GM12892 (cell line): ENCODE measurements at regions not wholly inside any gene's neighbourhood (a gene's known extent, or its start where the extent isn't known, plus 50 kb on each side); places are given as distances from the start of the nearest gene placed in this dataset.
"Not testable (repeated sequence)": the region's sequence is repeated elsewhere in the genome, so short reads cannot be mapped to it uniquely, and the experiment has no call there.

Source experiments
- DNase-seq: peaks from one replicate; pipeline ENCODE4 v3.0.0; 2011; ENCODE audit not compliant: insufficient read length
- FAIRE-seq: peaks from 2 replicates; lab custom pipeline; 2011; peaks lifted over from hg19 to GRCh38; lab: Jason Lieb, UNC
- POLR2A ChIP-seq: IDR thresholded peaks from 2 replicates; pipeline ENCODE4 v1.6.1; 2011; ENCODE audit warnings: low read depth, low read length, control low read depth
- POLR2AphosphoS5 ChIP-seq: IDR thresholded peaks from 2 replicates; pipeline ENCODE4 v1.6.1; 2011; ENCODE audit warnings: low read depth, low read length, control low read depth
- TAF1 ChIP-seq: IDR thresholded peaks from 2 replicates; pipeline ENCODE4 v1.6.1; 2011; ENCODE audit warnings: low read depth, mild to moderate bottlenecking, control low read depth, low read length, borderline replicate concordance

DNA sequence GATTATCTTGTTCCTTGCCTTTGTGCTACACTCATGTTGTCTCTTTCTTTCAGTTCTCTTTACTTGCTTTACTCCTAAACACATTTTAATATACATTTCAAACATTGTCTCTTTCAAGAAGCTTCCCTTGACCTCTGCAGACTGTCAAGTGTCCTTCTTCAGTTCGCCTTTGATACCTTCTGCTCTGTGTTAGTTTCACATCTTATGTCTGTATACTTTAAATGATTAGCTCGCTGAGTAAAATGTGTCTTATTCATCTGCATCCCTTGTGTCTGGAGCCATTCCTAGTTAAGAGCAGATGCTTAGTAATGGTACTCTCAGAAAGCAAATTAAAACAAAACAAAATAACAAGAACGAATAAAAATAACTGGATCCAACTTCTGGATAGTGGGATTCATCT lies 303.3 kb downstream of the S1PR1 start:
- TF ChIP-seq POLR2AphosphoS5 (no peak), POLR2A (no peak), TAF1 (no peak)
- DNase-seq (no peak), FAIRE-seq (no peak)

DNA sequence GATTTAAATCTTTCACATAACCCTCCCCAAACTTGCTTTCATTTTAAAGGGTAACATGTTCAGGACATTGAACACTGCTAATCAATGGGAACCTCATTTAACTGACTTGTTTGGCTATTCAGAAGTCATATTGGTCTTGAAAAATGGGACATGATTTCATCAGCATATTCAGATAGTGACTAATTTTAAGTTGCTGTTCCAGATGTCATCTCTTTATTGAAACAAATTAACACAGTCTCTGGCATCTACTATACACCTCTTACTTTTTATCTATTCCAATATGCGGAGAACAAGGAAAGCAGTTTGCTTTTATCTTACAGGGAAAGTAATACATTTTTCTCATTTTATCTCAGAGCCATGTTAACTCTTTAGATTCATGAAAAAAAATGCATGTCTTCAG lies 310.1 kb downstream of the S1PR1 start:
- DNase-seq (no peak), FAIRE-seq (no peak)
- TF ChIP-seq TAF1 = no peak
- TF ChIP-seq POLR2A = no peak
- TF ChIP-seq POLR2AphosphoS5 = no peak

- DNase-seq = no peak
- FAIRE-seq = no peak
- TF ChIP-seq POLR2A (no peak), TAF1 (no peak), POLR2AphosphoS5 (no peak)
These were observed 310.5 kb downstream of the S1PR1 start for GRCh38 chr1:101547357-101547756.

DNA sequence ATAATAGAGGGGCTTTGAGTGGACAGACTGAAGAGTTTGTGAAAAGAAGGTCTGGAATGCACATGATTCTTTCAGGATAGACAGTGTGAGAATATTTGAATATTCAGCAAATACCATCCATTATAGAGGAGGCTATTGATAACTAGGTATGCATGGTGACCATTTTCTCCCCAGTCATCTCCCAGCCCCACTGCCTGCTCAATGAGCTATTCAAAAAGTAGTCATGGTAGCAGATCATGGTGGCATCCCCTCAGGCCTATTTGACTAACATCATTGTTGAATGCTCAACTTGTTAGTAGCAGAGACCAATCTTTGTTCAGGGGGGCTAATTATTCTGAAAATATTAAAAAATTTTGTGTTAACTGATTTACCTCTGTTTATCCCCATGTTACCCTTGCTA lies 311.6 kb downstream of the S1PR1 start:
- TF ChIP-seq POLR2AphosphoS5 = no peak
- DNase-seq (no peak), FAIRE-seq (no peak)

GRCh38 chr1:101550581-101550980 lies 313.8 kb downstream of the S1PR1 start:
- TF ChIP-seq TAF1 = no peak
- TF ChIP-seq POLR2A = no peak
- no peak for TF ChIP-seq POLR2AphosphoS5
- no peak for FAIRE-seq
- DNase-seq = no peak

GRCh38 chr1:101566883-101567538 lies 330.2 kb downstream of the S1PR1 start:
- DNase-seq (no peak), FAIRE-seq (peak; percentile 46)
- TF ChIP-seq POLR2A (no peak), POLR2AphosphoS5 (no peak), TAF1 (no peak)

- peak; percentile 10 for DNase-seq
- peak; percentile 88 for FAIRE-seq
These were observed 330.9 kb downstream of the S1PR1 start for GRCh38 chr1:101567582-101568189.

GRCh38 chr1:101587741-101588140 lies 350.9 kb downstream of the S1PR1 start:
- TF ChIP-seq POLR2AphosphoS5 = no peak
- TF ChIP-seq TAF1 = no peak
- no peak for TF ChIP-seq POLR2A
- no peak for FAIRE-seq
- no peak for DNase-seq

More at GRCh38 chr1:101567582-101568189, 330.9 kb downstream of the S1PR1 start:
- TF ChIP-seq POLR2AphosphoS5 = no peak
- TF ChIP-seq TAF1 = no peak
- TF ChIP-seq POLR2A = no peak

DNA sequence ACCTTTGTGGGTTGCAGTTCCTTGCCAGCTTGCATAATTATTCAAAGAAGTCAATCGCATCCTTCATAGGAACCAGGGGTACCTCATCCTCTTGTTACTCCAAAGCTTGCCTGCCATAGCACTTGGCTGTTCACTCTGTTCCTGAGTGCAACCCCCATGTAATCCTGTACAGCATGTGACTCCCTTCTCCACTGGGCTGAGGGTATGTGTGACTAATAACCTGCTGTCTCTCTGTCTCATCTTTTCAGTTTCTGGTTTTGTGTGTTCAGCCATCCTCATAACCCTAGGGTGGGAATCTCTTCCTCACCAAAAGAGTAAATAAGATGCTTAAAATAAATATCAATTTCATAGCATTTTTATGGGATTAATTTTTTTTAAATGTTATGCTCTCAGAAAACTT lies 351.9 kb downstream of the S1PR1 start:
- TF ChIP-seq TAF1 (no peak), POLR2AphosphoS5 (no peak), POLR2A (no peak)
- no peak for DNase-seq
- FAIRE-seq = no peak

- DNase-seq = no peak
- no peak for TF ChIP-seq POLR2A
- TF ChIP-seq POLR2AphosphoS5 = no peak
- TF ChIP-seq TAF1 = no peak
- FAIRE-seq = no peak
These were observed 356.0 kb downstream of the S1PR1 start for GRCh38 chr1:101592845-101593244.

DNA sequence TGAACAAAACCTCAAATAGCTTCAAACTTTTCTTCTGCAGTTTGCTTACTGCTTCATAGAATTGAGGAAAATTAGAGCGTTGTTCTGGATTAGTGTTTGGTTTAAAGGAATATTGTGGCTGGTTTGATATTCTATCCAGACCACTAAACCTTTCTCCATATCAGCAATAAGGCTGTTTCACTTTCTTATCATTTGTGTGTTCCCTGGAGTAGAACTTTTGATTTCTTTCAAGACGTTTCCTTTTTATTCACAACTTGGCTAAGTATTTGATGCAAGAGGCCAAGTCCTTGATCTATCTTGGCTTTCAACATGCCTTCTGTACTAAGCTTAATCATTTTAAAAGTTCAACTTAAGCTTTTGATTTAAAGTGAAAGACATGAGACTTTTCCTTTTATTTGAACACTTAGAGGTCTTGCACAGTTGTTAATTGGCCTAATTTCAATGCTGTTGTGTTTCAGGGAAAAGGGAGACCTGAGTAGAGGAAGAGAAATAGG lies 359.1 kb downstream of the S1PR1 start:
- DNase-seq = no peak
- no peak for TF ChIP-seq TAF1
- TF ChIP-seq POLR2A = no peak
- TF ChIP-seq POLR2AphosphoS5 = no peak
- FAIRE-seq = no peak

DNA sequence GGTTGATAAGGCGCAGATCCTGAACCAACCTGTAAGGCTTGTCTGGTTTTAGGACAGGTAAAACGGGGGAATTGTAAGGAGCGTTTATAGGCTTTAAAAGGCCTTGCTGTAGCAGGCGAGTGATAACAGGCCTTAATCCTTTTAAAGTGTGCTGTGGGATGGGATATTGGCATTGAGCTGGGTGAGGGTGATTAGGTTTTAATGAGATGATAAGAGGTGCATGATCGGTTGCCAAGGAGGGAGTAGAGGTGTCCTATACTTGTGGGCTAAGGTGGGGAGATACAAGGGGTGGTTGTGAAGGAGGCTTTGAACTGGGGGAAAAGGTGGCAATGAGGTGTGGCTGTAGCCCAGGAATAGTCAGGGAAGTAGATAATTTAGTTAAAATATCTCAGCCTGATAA lies 363.8 kb downstream of the S1PR1 start:
- not testable (repeated sequence) for FAIRE-seq, DNase-seq
